SU-DHL-6 (cell line): ENCODE measurements at regions not wholly inside any gene's neighbourhood (a gene's known extent, or its start where the extent isn't known, plus 50 kb on each side); places are given as distances from the start of the nearest gene placed in this dataset.

Source experiments
- CTCF ChIP-seq: fragments of 200-600 bp; sonication (generic); IDR thresholded peaks from one replicate; pipeline ENCODE4 v1.5.1; 2017; ENCODE audit warnings: antibody characterized with exemption, mild to moderate bottlenecking, low read length, moderate library complexity; ENCODE audit not compliant: insufficient read depth, poor library complexity, severe bottlenecking
- EZH2phosphoT487 ChIP-seq: fragments of 200-600 bp; sonication (generic), shearing (Covaris generic); conservative IDR thresholded peaks from 2 replicates; pipeline ENCODE4 v1.6.1; 2018; ENCODE audit warnings: mild to moderate bottlenecking, antibody characterized with exemption, low read length, moderate library complexity, mixed read lengths

GRCh38 chr4:27592738-27593137 lies 732.1 kb downstream of the STIM2 start:
- TF ChIP-seq CTCF = no peak
- TF ChIP-seq EZH2phosphoT487 = no peak
